ENCODE measurements at regions not wholly inside any gene's neighbourhood (a gene's known extent, or its start where the extent isn't known, plus 50 kb on each side); places are given as distances from the start of the nearest gene placed in this dataset.

GRCh38 chr18:78754311-78755043 lies 225.1 kb upstream of the SALL3 start:
- no peaks in the 10 kb centered on the region for H3K4me1 ChIP-seq
- 86 to 93% methylated on average over 10 to 18 of the region's 23 CpGs for WGBS, 2 donors
- DNase-seq = no peak

DNA sequence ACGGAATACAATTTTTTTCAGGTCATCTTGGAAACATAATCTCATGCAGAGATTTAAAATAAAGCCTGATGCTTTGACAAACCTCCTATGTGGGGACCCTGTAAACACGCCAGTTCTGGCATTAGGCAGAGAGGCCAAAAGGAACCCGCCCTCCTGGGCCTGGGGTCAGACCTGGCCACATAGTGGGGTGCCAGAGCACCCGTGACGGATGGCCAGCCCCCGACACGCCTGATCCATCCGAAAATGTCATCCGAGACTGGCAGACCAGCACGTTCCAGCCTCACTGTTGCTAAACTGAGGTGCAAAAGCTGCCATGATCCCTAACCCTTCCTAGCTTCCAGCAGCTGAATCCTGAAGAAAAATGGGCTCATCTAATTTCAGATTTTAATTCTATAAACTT lies 222.6 kb upstream of the SALL3 start:
- no peak overlapping the region for H3K4me3 ChIP-seq
- no peak for DNase-seq
- no peaks in the 10 kb centered on the region for H3K27me3 ChIP-seq
- intact Hi-C loops (cut with DNase I; ENCODE audit: low total_unique reads) = no loop called here
- H3K27ac ChIP-seq = no peak overlapping the region
- no peaks in the 10 kb centered on the region for H3K36me3 ChIP-seq (ENCODE audit: low read depth, missing control alignments)
- H3K9me3 ChIP-seq = no peaks in the 10 kb centered on the region
- TF ChIP-seq POLR2A (IDR thresholded peaks at IDR 0.05) (no peak), CTCF (IDR thresholded peaks at IDR 0.05) (no peak)
- no peaks in the 10 kb centered on the region for H3K4me1 ChIP-seq
- 75 to 79% methylated on average over 10 of the region's 10 CpGs for WGBS, 2 donors

More at GRCh38 chr18:78754311-78755043, 225.1 kb upstream of the SALL3 start:
- Histone ChIP-seq H3K4me3 (no peak overlapping the region), H3K9me3 (no peaks in the 10 kb centered on the region), H3K27me3 (no peaks in the 10 kb centered on the region), H3K36me3 (ENCODE audit: low read depth, missing control alignments) (no peaks in the 10 kb centered on the region), H3K27ac (no peak overlapping the region)
- TF ChIP-seq CTCF (IDR thresholded peaks at IDR 0.05) (no peak), POLR2A (IDR thresholded peaks at IDR 0.05) (no peak)
- intact Hi-C loops (cut with DNase I; ENCODE audit: low total_unique reads) = no loop called here

GRCh38 chr18:78758496-78758895 lies 221.1 kb upstream of the SALL3 start:
- Histone ChIP-seq H3K27ac (no peak overlapping the region), H3K36me3 (ENCODE audit: low read depth, missing control alignments) (no peaks in the 10 kb centered on the region), H3K4me3 (no peak overlapping the region), H3K4me1 (no peaks in the 10 kb centered on the region), H3K27me3 (no peaks in the 10 kb centered on the region), H3K9me3 (no peaks in the 10 kb centered on the region)
- WGBS, 2 donors = 83 to 88% methylated on average over 9 of the region's 9 CpGs
- no peak for DNase-seq
- TF ChIP-seq POLR2A (IDR thresholded peaks at IDR 0.05) (no peak), CTCF (IDR thresholded peaks at IDR 0.05) (no peak)
- intact Hi-C loops (cut with DNase I; ENCODE audit: low total_unique reads) = no loop called here

DNA sequence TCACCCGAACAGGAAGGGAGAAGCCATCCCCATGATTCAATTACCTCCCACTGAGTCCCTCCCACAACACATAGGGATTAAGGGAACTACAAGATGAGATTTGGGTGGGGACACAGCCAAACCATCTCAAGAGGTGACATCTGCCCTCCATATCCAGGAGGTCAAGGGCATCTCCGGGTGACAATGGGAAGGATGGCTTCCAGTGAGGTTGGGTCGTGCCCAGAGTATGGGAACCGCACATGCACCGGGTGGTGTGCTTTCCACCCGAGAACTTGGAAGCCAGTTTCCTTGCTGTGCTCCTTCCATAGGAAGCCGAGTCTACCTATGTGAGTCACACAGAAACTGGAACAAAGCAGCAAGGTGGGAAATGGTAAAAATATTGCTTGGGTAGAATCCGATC lies 216.9 kb upstream of the SALL3 start:
- Histone ChIP-seq H3K27ac (no peak overlapping the region), H3K36me3 (ENCODE audit: low read depth, missing control alignments) (no peaks in the 10 kb centered on the region), H3K27me3 (no peaks in the 10 kb centered on the region), H3K4me1 (no peaks in the 10 kb centered on the region), H3K4me3 (no peak overlapping the region), H3K9me3 (no peaks in the 10 kb centered on the region)
- TF ChIP-seq CTCF (IDR thresholded peaks at IDR 0.05) = no peak
- TF ChIP-seq POLR2A (IDR thresholded peaks at IDR 0.05) = no peak
- intact Hi-C loops (cut with DNase I; ENCODE audit: low total_unique reads) = no loop called here
- no peak for DNase-seq
- WGBS, 2 donors = 91 to 92% methylated on average over 8 of the region's 8 CpGs

DNA sequence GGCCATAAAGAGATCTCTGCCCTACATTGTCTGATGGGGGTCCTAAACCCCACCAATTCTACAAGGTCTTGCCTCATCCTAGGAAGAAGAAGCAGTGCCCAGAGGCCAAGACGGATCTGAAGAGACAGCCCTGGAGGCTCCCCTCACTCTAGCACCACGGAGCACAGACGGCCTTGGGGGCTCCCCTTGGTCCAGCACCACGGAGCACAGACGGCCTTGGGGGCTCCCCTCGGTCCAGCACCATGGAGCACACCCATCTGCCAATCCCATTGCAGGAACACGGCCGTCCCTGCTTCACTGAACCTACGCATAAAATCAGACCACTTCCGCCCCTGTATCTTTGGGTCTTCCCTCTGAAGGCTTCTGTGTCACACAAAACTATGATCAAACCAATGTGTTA lies 215.1 kb upstream of the SALL3 start:
- Histone ChIP-seq H3K9me3 (no peaks in the 10 kb centered on the region), H3K27ac (no peak overlapping the region), H3K36me3 (ENCODE audit: low read depth, missing control alignments) (no peaks in the 10 kb centered on the region), H3K4me1 (no peaks in the 10 kb centered on the region), H3K27me3 (no peaks in the 10 kb centered on the region), H3K4me3 (no peak overlapping the region)
- TF ChIP-seq CTCF (IDR thresholded peaks at IDR 0.05) = no peak
- TF ChIP-seq POLR2A (IDR thresholded peaks at IDR 0.05) = no peak
- intact Hi-C loops (cut with DNase I; ENCODE audit: low total_unique reads) = no loop called here
- no peak for DNase-seq
- 72 to 77% methylated on average over 10 of the region's 10 CpGs for WGBS, 2 donors
